Type B pancreatic cell (in vitro differentiated cells): ENCODE measurements at regions not wholly inside any gene's neighbourhood (a gene's known extent, or its start where the extent isn't known, plus 50 kb on each side); places are given as distances from the start of the nearest gene placed in this dataset.

Experiments
- DNase-seq: peaks from one replicate; pipeline ENCODE4 v3.0.0; 2021; ENCODE audit warnings: mixed read lengths; ENCODE audit not compliant: unreplicated experiment; ENCODE audit errors: extremely low spot score
- H3K27ac Mint-ChIP-seq: 2 replicates; pipeline ENCODE4 v1.8.0; 2021; ENCODE audit warnings: mild to moderate bottlenecking, mixed read lengths
- H3K27me3 Mint-ChIP-seq: 2 replicates; pipeline ENCODE4 v1.8.0; 2021; ENCODE audit warnings: mixed read lengths
- H3K36me3 Mint-ChIP-seq: 2 replicates; pipeline ENCODE4 v1.8.0; 2021; ENCODE audit warnings: mixed read lengths
- H3K4me1 Mint-ChIP-seq: one replicate; pipeline ENCODE4 v1.8.0; 2021; ENCODE audit warnings: mixed read lengths; ENCODE audit not compliant: unreplicated experiment
- H3K4me3 Mint-ChIP-seq: 2 replicates; pipeline ENCODE4 v1.8.0; 2021; ENCODE audit warnings: mild to moderate bottlenecking, mixed read lengths
- H3K9me3 Mint-ChIP-seq: 2 replicates; pipeline ENCODE4 v1.8.0; 2021; ENCODE audit warnings: mixed read lengths
- TF ChIP-seq, protein P1 (sequence below): fragments of 200-600 bp; sonication (generic); conservative IDR thresholded peaks from 2 replicates; pipeline ENCODE4 v1.5.0; 2021; ENCODE audit warnings: antibody characterized with exemption, mild to moderate bottlenecking

DNA sequence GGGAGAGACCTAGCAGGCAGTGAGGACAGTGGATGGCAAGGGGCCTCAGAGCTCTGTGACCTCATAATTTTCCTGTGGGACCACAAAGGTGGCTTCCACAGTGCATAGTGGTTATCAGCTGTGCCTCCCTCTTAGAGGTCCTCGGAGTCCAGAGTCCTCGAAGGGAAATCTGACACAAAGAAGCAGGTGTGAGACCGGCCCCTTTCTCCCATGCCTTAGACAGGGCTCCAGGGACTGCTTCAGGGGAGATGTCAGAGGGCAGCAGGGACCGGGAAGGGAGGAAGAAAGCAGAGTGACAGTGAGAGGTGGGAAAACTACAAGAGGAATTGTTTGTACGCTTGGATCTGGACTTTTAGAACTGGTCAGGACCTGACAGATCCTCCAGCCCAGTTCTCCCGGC lies 66.3 kb downstream of the BAMBI start:
- Mint-ChIP-seq H3K27me3 (peaks cover 6% of the 10 kb centered on the region), H3K27ac (no peak overlapping the region), H3K36me3 (no peaks in the 10 kb centered on the region), H3K9me3 (peaks cover 5% of the 10 kb centered on the region), H3K4me3 (no peak overlapping the region), H3K4me1 (peaks cover 4% of the 10 kb centered on the region)
- no peak for DNase-seq
- TF ChIP-seq, protein P1, sequence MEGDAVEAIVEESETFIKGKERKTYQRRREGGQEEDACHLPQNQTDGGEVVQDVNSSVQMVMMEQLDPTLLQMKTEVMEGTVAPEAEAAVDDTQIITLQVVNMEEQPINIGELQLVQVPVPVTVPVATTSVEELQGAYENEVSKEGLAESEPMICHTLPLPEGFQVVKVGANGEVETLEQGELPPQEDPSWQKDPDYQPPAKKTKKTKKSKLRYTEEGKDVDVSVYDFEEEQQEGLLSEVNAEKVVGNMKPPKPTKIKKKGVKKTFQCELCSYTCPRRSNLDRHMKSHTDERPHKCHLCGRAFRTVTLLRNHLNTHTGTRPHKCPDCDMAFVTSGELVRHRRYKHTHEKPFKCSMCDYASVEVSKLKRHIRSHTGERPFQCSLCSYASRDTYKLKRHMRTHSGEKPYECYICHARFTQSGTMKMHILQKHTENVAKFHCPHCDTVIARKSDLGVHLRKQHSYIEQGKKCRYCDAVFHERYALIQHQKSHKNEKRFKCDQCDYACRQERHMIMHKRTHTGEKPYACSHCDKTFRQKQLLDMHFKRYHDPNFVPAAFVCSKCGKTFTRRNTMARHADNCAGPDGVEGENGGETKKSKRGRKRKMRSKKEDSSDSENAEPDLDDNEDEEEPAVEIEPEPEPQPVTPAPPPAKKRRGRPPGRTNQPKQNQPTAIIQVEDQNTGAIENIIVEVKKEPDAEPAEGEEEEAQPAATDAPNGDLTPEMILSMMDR = no peak

DNA sequence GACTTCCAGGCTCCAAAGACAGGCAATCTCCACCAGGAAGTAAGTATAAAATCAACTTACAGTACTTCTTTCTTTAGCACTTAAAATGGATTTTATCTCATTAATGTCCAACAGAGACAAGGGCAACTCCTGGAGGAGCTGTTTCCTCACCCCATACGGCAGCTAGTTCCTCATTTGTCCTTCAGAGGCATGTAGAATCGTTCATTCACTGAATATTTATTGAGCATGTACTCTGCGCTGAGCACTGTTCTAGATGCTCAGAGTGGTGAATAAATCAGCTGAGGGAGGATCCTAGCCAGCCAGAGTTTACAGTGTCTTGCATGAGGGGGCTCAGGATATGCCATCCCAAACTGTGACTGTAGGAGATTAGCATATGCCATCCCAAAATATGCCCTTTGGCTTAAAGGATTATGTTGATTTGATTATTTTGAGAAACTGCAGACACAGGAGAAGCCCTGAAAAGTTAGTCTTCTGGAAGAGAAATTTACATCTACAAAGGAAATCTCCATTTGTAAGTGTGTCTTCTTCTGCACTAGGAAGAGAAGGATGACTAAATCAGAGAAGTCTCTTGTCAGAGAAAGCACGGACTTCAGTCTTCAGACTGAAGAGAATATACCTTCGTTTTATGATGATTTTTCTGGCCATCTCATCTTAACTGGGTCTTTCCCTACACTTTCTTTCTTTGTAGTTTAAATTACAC lies 66.9 kb downstream of the BAMBI start:
- Mint-ChIP-seq H3K27me3 (no peaks in the 10 kb centered on the region), H3K4me1 (peaks cover 4% of the 10 kb centered on the region), H3K9me3 (peaks cover 5% of the 10 kb centered on the region), H3K36me3 (no peaks in the 10 kb centered on the region), H3K4me3 (no peak overlapping the region), H3K27ac (no peak overlapping the region)
- TF ChIP-seq, protein P1 = no peak
- DNase-seq = no peak

DNA sequence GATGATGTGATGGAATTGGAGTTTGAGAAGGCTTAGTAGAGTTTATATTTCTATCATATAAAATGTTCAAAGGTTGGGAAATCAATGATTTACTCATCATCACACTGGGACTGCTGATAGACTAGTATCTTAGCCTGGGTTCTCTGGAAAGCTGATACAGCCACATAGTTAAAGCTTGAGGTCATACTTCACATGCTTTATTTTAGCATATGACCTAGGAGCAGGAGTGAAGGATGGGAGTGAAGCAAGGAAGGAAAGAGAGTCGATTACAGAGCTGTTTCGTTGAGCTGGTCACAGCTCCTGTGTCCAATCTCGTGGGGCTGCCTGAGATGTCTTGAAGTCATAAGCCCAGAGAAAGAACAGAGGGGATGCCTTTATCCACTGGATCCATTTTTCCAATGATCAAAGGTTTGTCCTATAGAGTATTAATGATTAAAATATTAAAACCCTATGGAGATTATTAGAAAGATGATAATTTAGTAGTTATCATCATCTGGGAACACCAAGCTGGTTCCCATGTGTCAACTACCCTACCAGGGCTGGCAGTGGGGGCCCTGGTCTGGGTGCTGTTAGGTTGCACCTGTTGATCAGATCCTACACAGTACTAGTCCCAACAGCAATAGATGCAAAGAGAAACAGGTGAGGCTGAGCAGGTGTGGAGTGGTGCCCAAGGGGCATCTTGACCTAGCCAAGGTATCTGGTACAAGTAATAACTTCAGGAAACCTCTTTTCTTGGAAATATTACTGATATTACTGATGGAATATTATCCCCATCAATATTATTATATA lies 77.8 kb downstream of the BAMBI start:
- Mint-ChIP-seq H3K27ac (no peak overlapping the region), H3K4me3 (no peak overlapping the region), H3K9me3 (peaks cover 14% of the 10 kb centered on the region), H3K27me3 (no peaks in the 10 kb centered on the region), H3K36me3 (peaks cover 7% of the 10 kb centered on the region), H3K4me1 (peaks cover 13% of the 10 kb centered on the region)
- no peak for DNase-seq
- TF ChIP-seq, protein P1 = no peak

DNA sequence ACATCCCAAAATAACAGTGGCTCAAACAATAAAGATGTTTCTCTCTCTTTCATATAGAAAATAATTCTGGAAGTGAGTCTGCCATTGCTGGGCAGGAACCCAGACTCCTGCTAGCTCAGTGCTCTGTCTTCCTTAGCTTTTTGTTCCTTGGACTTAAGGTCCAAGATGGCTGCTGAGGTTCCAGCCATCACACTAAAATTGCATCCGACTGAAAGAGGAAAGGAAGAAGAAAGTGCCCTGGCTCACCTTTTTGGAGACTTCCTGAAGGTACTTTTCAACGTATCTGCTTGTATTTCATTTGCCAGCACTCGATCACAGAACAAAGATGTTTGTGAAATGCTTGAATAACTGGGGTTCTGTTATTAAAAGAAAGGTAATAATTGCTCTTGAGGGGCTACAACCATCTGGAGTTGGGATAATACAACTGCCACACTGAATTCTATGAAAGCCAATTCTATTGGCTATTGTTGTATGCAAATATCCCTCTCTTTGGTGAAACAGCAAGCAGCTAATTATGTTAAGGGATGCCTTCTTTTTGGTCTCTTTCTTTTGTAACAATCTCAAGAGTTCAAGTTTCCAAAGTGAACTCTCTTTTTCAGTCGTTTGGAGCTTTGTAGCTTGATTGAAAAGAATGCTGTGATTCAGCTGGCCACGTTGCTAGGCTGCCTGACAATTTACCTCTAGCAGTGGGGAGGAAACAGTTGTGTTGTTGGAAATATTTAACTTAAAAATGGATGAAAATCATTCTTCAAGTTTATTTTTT lies 83.9 kb downstream of the BAMBI start:
- Mint-ChIP-seq H3K27me3 (no peaks in the 10 kb centered on the region), H3K9me3 (no peaks in the 10 kb centered on the region), H3K27ac (no peak overlapping the region), H3K4me3 (no peak overlapping the region), H3K4me1 (peaks cover 42% of the 10 kb centered on the region), H3K36me3 (no peaks in the 10 kb centered on the region)
- TF ChIP-seq, protein P1 = no peak
- no peak for DNase-seq

DNA sequence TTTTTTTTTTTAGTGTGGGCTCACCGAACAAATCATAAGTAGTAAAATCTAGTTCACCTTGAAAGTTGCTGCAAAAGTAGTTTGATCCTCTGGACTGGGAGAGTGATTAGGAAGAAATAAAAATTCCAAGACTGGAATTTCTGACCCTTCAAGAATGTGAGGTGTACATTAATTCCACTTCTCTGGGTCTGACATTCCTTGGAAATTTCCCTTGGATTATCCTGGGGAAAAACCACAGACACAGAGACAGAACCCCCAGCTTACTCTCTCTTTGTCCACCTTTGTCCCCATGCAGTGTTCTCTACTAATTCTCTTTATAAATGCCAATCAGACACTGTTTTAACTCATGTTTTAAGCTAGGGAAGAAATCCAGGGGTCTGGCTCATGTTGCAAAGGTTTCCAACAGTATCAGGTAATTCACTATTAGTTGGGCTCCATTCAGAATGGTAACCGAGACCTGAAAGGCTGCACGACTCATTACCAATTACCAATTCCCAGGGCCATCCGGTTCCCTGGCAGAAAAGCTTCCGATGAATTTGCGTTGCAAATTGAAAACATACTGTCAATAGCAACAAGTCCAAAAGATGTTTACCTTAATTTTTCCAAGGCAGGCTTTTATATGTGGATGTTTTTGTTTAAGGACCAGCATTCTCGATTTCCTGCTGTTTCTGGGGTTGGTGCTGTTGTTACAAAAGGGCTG lies 86.3 kb downstream of the BAMBI start:
- no peak overlapping the region for H3K4me3 Mint-ChIP-seq
- no peak for DNase-seq
- H3K4me1 Mint-ChIP-seq = peaks cover 44% of the 10 kb centered on the region
- no peak overlapping the region for H3K27ac Mint-ChIP-seq
- no peaks in the 10 kb centered on the region for H3K36me3 Mint-ChIP-seq
- no peaks in the 10 kb centered on the region for H3K27me3 Mint-ChIP-seq
- TF ChIP-seq, protein P1 = no peak
- H3K9me3 Mint-ChIP-seq = no peaks in the 10 kb centered on the region
